Brain microvascular endothelial cell (primary cell): ENCODE measurements at regions not wholly inside any gene's neighbourhood (a gene's known extent, or its start where the extent isn't known, plus 50 kb on each side); places are given as distances from the start of the nearest gene placed in this dataset.

Experiments
- DNase-seq: peaks from one replicate; pipeline ENCODE4 v3.0.0-alpha.2; 2020
- H3K27ac ChIP-seq: fragments of 250-450 bp; sonication (Bioruptor Pico); 2 replicates; pipeline ENCODE4 v1.5.1; 2020; ENCODE audit warnings: mild to moderate bottlenecking, moderate library complexity
- H3K27me3 ChIP-seq: fragments of 250-450 bp; sonication (Bioruptor Pico); replicated peaks from 2 replicates; pipeline ENCODE4 v1.5.1; 2020; ENCODE audit warnings: mild to moderate bottlenecking
- H3K36me3 ChIP-seq: fragments of 250-450 bp; sonication (Bioruptor Pico); replicated peaks from 2 replicates; pipeline ENCODE4 v1.5.1; 2020; ENCODE audit warnings: mild to moderate bottlenecking
- H3K4me3 ChIP-seq: 2 replicates; pipeline ENCODE4 v1.5.1; 2011; ENCODE audit warnings: low read depth, mild to moderate bottlenecking, control low read depth, low read length, moderate library complexity
- CTCF ChIP-seq: IDR thresholded peaks from 2 replicates; pipeline ENCODE4 v1.5.1; 2011; ENCODE audit warnings: low read depth, mild to moderate bottlenecking, moderate library complexity, low read length, control low read depth, inconsistent platforms; ENCODE audit errors: missing control alignments
- in situ Hi-C: cut with HindIII; loops from 2 replicates; pipeline ENCODE4 v1.10.0; 2017; ENCODE audit warnings: low sequenced_read_pairs, low pct_ligation_motif_present

GRCh38 chr12:77477907-77478533 is 352.7 kb upstream of the NAV3 start:
- in situ Hi-C loops: no loop called here
- DNase-seq: no peak
- Histone ChIP-seq H3K27ac (no peak overlapping the region), H3K36me3 (no peaks in the 10 kb centered on the region), H3K27me3 (no peaks in the 10 kb centered on the region), H3K4me3 (no peak overlapping the region)
- TF ChIP-seq CTCF: no peak

- in situ Hi-C loops: no loop called here
- Histone ChIP-seq H3K27me3 (no peaks in the 10 kb centered on the region), H3K4me3 (no peak overlapping the region), H3K36me3 (no peaks in the 10 kb centered on the region), H3K27ac (no peak overlapping the region)
- no peak for TF ChIP-seq CTCF
- no peak for DNase-seq
These were observed 358.9 kb upstream of the NAV3 start for GRCh38 chr12:77471801-77472200.

- TF ChIP-seq CTCF: no peak
- no peaks in the 10 kb centered on the region for H3K27me3 ChIP-seq
- H3K36me3 ChIP-seq: no peaks in the 10 kb centered on the region
- no peak overlapping the region for H3K4me3 ChIP-seq
- H3K27ac ChIP-seq: no peak overlapping the region
- in situ Hi-C loops: no loop called here
- DNase-seq: no peak
These were observed 360.9 kb upstream of the NAV3 start for GRCh38 chr12:77469578-77470333.

GRCh38 chr12:77442633-77443032 is 377.3 kb upstream of the E2F7 start:
- DNase-seq: no peak
- no peak for TF ChIP-seq CTCF
- Histone ChIP-seq H3K4me3 (no peak overlapping the region), H3K27ac (no peak overlapping the region), H3K27me3 (no peaks in the 10 kb centered on the region), H3K36me3 (no peaks in the 10 kb centered on the region)
- in situ Hi-C loops: no loop called here

GRCh38 chr12:77439749-77440148 is 374.4 kb upstream of the E2F7 start:
- Histone ChIP-seq H3K36me3 (no peaks in the 10 kb centered on the region), H3K27ac (no peak overlapping the region), H3K27me3 (no peaks in the 10 kb centered on the region), H3K4me3 (no peak overlapping the region)
- in situ Hi-C loops: no loop called here
- TF ChIP-seq CTCF: no peak
- DNase-seq: no peak
